Spleen (tissue), 7 donors: ENCODE measurements at regions not wholly inside any gene's neighbourhood (a gene's known extent, or its start where the extent isn't known, plus 50 kb on each side); places are given as distances from the start of the nearest gene placed in this dataset.

Source experiments
- CTCF ChIP-seq, 11 experiments: fragments of 200-600 bp in 7 of 11; fragments of 450-650 bp in 4 of 11; sonication (generic) in 4 of 11; IDR thresholded peaks in 8 of 11; conservative IDR thresholded peaks in 3 of 11; 1 replicate in 7 of 11; 2 replicates in 4 of 11; pipeline versions ENCODE4 v1.4.0 to v1.8.0; 2016 to 2021; ENCODE audit warnings: antibody characterized with exemption in 11 of 11, inconsistent platforms in 4 of 11, mild to moderate bottlenecking in 1 of 11
- POLR2A ChIP-seq, 3 donors: fragments of 450-650 bp; IDR thresholded peaks; one replicate each; pipeline ENCODE4 v1.5.1; 2017; ENCODE audit warnings: antibody characterized with exemption in 3 of 3, mild to moderate bottlenecking in 1 of 3
- POLR2AphosphoS5 ChIP-seq, 3 donors: sonication (generic); formaldehyde crosslinking; IDR thresholded peaks; one replicate each; pipeline ENCODE4 v1.5.1; 2017; ENCODE audit warnings: antibody characterized with exemption in 3 of 3
- donor health status: DM: no; HTN: no; CAD: no; lungs with moderate emphysema.
- donor health status: DM: no; HTN: no; CAD: no.
- donor health status: DM: no; HTN: no; CAD: no.

- no peak for TF ChIP-seq CTCF (IDR thresholded peaks at IDR 0.05 in 8 of 11, conservative IDR thresholded peaks at IDR 0.05 in 3 of 11)
- TF ChIP-seq POLR2A (IDR thresholded peaks at IDR 0.05), result no peak
- no peak for TF ChIP-seq POLR2AphosphoS5 (IDR thresholded peaks at IDR 0.05)
These were observed 517.6 kb upstream of the CCDC179 start for GRCh38 chr11:23377909-23378308.
